ENCODE measurements at regions not wholly inside any gene's neighbourhood (a gene's known extent, or its start where the extent isn't known, plus 50 kb on each side); places are given as distances from the start of the nearest gene placed in this dataset.

GRCh38 chr14:71722885-71723284 is 209.3 kb upstream of the RGS6 start:
- no peak for DNase-seq
- WGBS, 5 donors, result 75 to 92% (median 89%) methylated on average over 6 of the region's 6 CpGs
- H3K9me3 ChIP-seq, result no peaks in the 10 kb centered on the region
- H3K36me3 ChIP-seq, result peaks cover 0 to 57% (median 51%) of the 10 kb centered on the region in 4 donors
- intact Hi-C loops (cut with DNase I; ENCODE audit: low total_unique reads), result no loop called here
- H3K4me3 ChIP-seq, result no peak overlapping the region
- no peaks in the 10 kb centered on the region for H3K27me3 ChIP-seq
- no peak for TF ChIP-seq CTCF (IDR thresholded peaks at IDR 0.05)
- TF ChIP-seq POLR2A (IDR thresholded peaks at IDR 0.05), result no peak
- TF ChIP-seq EP300 (IDR thresholded peaks at IDR 0.05), result no peak
- no peak for TF ChIP-seq POLR2AphosphoS5 (IDR thresholded peaks at IDR 0.05)
- H3K27ac ChIP-seq, result no peak overlapping the region
- H3K4me1 ChIP-seq, result peaks cover 0 to 4% (median 0%) of the 10 kb centered on the region in 4 donors

GRCh38 chr14:71725922-71726579 is 206.2 kb upstream of the RGS6 start:
- DNase-seq, result peak in 1 of 2 donors; percentile 38
- intact Hi-C loops (cut with DNase I; ENCODE audit: low total_unique reads), result no loop called here
- Histone ChIP-seq H3K4me1 (peaks cover 0 to 4% (median 0%) of the 10 kb centered on the region in 4 donors), H3K9me3 (no peaks in the 10 kb centered on the region), H3K36me3 (peaks cover 2 to 84% (median 82%) of the 10 kb centered on the region in 4 donors), H3K4me3 (no peak overlapping the region), H3K27ac (no peak overlapping the region), H3K27me3 (no peaks in the 10 kb centered on the region)
- TF ChIP-seq POLR2A (IDR thresholded peaks at IDR 0.05) (no peak), EP300 (IDR thresholded peaks at IDR 0.05) (no peak), POLR2AphosphoS5 (IDR thresholded peaks at IDR 0.05) (no peak), CTCF (IDR thresholded peaks at IDR 0.05) (no peak)
- 80 to 87% (median 81%) methylated on average over 7 of the region's 7 CpGs for WGBS, 5 donors

GRCh38 chr14:71726580-71727021 is 205.6 kb upstream of the RGS6 start:
- Histone ChIP-seq H3K27me3 (no peaks in the 10 kb centered on the region), H3K4me3 (no peak overlapping the region), H3K9me3 (no peaks in the 10 kb centered on the region), H3K27ac (no peak overlapping the region), H3K4me1 (peaks cover 0 to 4% (median 0%) of the 10 kb centered on the region in 4 donors), H3K36me3 (peaks cover 7 to 89% (median 87%) of the 10 kb centered on the region in 4 donors)
- intact Hi-C loops (cut with DNase I; ENCODE audit: low total_unique reads), result no loop called here
- WGBS, 5 donors, result 81 to 96% (median 87%) methylated on average over 3 of the region's 3 CpGs
- TF ChIP-seq POLR2A (IDR thresholded peaks at IDR 0.05) (no peak), CTCF (IDR thresholded peaks at IDR 0.05) (no peak), EP300 (IDR thresholded peaks at IDR 0.05) (no peak), POLR2AphosphoS5 (IDR thresholded peaks at IDR 0.05) (no peak)
- peak in 1 of 2 donors; percentile 53 for DNase-seq

GRCh38 chr14:71728386-71728785 is 203.8 kb upstream of the RGS6 start:
- WGBS, 5 donors, result 93 to 99% (median 95%) methylated on average over 3 of the region's 3 CpGs
- H3K4me1 ChIP-seq, result no peaks in the 10 kb centered on the region
- H3K27me3 ChIP-seq, result no peaks in the 10 kb centered on the region
- H3K9me3 ChIP-seq, result no peaks in the 10 kb centered on the region
- intact Hi-C loops (cut with DNase I; ENCODE audit: low total_unique reads), result no loop called here
- H3K4me3 ChIP-seq, result no peak overlapping the region
- no peak overlapping the region for H3K27ac ChIP-seq
- DNase-seq, result no peak
- TF ChIP-seq EP300 (IDR thresholded peaks at IDR 0.05), result no peak
- no peak for TF ChIP-seq POLR2A (IDR thresholded peaks at IDR 0.05)
- TF ChIP-seq POLR2AphosphoS5 (IDR thresholded peaks at IDR 0.05), result no peak
- no peak for TF ChIP-seq CTCF (IDR thresholded peaks at IDR 0.05)
- H3K36me3 ChIP-seq, result peaks cover 8 to 100% (median 98%) of the 10 kb centered on the region in 4 donors

Data from stomach (tissue), 8 donors.